Colonic mucosa (tissue), 4 donors: ENCODE measurements at regions not wholly inside any gene's neighbourhood (a gene's known extent, or its start where the extent isn't known, plus 50 kb on each side); places are given as distances from the start of the nearest gene placed in this dataset.

ENCODE experiments used
- DNase-seq: peaks from one replicate; pipeline ENCODE4 v3.0.0-alpha.2; 2020
- H3K27ac ChIP-seq: fragments of 200-600 bp; one replicate; pipeline ENCODE4 v1.8.0; 2021
- H3K27me3 ChIP-seq: fragments of 200-600 bp; one replicate; pipeline ENCODE4 v1.8.0; 2021
- H3K36me3 ChIP-seq: fragments of 200-600 bp; one replicate; pipeline ENCODE4 v1.8.0; 2021
- H3K4me1 ChIP-seq: fragments of 200-600 bp; one replicate; pipeline ENCODE4 v1.8.0; 2021; ENCODE audit warnings: mild to moderate bottlenecking
- H3K4me3 ChIP-seq: fragments of 200-600 bp; one replicate; pipeline ENCODE4 v1.8.0; 2021
- H3K9ac ChIP-seq, 2 donors: one replicate each; pipeline ENCODE4 v1.7.0; 2013; ENCODE audit warnings: control low read depth in 2 of 2, low read depth in 2 of 2, low read length in 2 of 2
- H3K9me3 ChIP-seq: fragments of 200-600 bp; one replicate; pipeline ENCODE4 v1.8.0; 2021
- intact Hi-C: fragments of 100-400 bp; cut with DNase I; formaldehyde crosslinking; loops from one replicate; pipeline ENCODE4 v1.14.1; 2022
- TF ChIP-seq, protein P1 (sequence below): fragments of 200-600 bp; IDR thresholded peaks from one replicate; pipeline ENCODE4 v1.8.0; 2022; ENCODE audit warnings: antibody characterized with exemption, mild to moderate bottlenecking
- donor health status: healthy.
- donor health status: DM: no; HTN: no; CAD: no.
- donor health status: DM: no; HTN: no; CAD: no.

DNA sequence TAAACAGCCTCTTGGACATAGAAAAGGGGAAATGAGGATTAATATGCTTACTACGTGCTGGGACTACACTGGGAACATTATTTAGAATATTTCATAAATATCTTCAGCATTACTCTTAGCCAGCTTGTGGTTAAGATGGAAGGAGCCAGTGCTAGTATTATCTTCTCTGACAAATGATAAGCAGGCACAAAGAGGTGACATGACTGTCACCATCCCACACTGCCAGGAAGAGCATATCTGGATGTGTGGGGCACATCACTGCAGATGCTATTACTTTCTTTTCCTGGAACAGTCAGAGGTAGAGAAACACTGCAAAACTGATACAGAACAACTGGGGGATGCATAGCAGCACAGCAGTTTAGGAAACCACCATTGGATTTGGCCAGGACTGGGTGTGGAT is 281.0 kb upstream of the TNC start:
- Histone ChIP-seq H3K27ac (no peak overlapping the region), H3K27me3 (no peaks in the 10 kb centered on the region), H3K4me1 (no peaks in the 10 kb centered on the region), H3K36me3 (no peaks in the 10 kb centered on the region), H3K9ac (no peak overlapping the region), H3K9me3 (no peaks in the 10 kb centered on the region), H3K4me3 (no peak overlapping the region)
- intact Hi-C loops, result no loop called here
- DNase-seq, result no peak
- TF ChIP-seq, protein P1, sequence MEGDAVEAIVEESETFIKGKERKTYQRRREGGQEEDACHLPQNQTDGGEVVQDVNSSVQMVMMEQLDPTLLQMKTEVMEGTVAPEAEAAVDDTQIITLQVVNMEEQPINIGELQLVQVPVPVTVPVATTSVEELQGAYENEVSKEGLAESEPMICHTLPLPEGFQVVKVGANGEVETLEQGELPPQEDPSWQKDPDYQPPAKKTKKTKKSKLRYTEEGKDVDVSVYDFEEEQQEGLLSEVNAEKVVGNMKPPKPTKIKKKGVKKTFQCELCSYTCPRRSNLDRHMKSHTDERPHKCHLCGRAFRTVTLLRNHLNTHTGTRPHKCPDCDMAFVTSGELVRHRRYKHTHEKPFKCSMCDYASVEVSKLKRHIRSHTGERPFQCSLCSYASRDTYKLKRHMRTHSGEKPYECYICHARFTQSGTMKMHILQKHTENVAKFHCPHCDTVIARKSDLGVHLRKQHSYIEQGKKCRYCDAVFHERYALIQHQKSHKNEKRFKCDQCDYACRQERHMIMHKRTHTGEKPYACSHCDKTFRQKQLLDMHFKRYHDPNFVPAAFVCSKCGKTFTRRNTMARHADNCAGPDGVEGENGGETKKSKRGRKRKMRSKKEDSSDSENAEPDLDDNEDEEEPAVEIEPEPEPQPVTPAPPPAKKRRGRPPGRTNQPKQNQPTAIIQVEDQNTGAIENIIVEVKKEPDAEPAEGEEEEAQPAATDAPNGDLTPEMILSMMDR, result no peak

GRCh38 chr9:115400796-115401195 is 282.8 kb upstream of the TNC start:
- DNase-seq, result no peak
- H3K4me3 ChIP-seq, result no peak overlapping the region
- H3K9ac ChIP-seq, result no peak overlapping the region

GRCh38 chr9:115401756-115402327 is 283.9 kb upstream of the TNC start:
- Histone ChIP-seq H3K27ac (no peak overlapping the region), H3K27me3 (no peaks in the 10 kb centered on the region), H3K4me3 (no peak overlapping the region), H3K9me3 (no peaks in the 10 kb centered on the region), H3K4me1 (no peaks in the 10 kb centered on the region), H3K9ac (no peak overlapping the region), H3K36me3 (no peaks in the 10 kb centered on the region)
- TF ChIP-seq, protein P1, result no peak
- no peak for DNase-seq
- intact Hi-C loops, result no loop called here

More at GRCh38 chr9:115400796-115401195, 282.8 kb upstream of the TNC start:
- intact Hi-C loops, result no loop called here
- TF ChIP-seq, protein P1, result no peak
- no peaks in the 10 kb centered on the region for H3K4me1 ChIP-seq
- H3K9me3 ChIP-seq, result no peaks in the 10 kb centered on the region
- no peaks in the 10 kb centered on the region for H3K36me3 ChIP-seq
- no peaks in the 10 kb centered on the region for H3K27me3 ChIP-seq
- no peak overlapping the region for H3K27ac ChIP-seq

DNA sequence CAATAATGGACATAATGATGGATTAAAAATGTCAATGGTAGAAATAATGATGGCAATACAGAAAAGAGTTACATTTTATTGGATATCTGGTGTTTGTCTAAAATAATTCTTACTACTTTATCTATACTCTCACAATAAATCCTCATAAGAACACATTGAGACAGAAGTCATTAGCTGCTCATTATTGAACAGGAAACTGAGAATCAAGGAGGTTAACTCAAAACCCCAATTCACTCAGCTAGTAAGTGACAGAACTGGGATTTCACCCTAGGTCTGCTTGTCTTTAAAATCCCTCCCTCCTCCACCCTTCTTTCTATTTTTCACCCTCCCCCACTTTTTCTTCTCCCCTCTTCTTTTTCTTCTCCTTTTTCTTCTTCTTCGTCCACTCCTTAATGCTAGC is 285.8 kb upstream of the TNC start:
- no peak for DNase-seq
- no peak overlapping the region for H3K9ac ChIP-seq
- intact Hi-C loops, result no loop called here
- no peaks in the 10 kb centered on the region for H3K4me1 ChIP-seq
- no peaks in the 10 kb centered on the region for H3K27me3 ChIP-seq
- no peak overlapping the region for H3K27ac ChIP-seq
- H3K36me3 ChIP-seq, result no peaks in the 10 kb centered on the region
- TF ChIP-seq, protein P1, result no peak
- no peaks in the 10 kb centered on the region for H3K9me3 ChIP-seq
- no peak overlapping the region for H3K4me3 ChIP-seq

DNA sequence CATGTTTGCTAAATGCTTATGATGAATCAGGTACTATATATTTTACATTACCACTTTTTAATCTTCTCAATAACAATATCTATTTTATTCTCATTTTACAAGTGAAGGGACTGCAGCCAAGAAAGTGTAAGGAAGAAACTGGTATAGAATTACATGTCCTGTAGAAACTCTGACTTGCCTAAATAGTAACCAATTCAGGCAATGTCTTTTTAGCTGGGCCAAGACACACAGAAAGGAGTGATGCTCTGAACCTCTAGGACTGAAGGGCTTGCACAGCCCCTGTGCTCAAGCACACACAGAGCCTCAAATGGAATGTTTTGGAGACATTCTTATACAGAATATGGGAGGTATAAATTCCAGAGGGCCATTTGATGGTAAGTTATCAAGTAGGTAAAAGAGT is 286.4 kb upstream of the TNC start:
- Histone ChIP-seq H3K9me3 (no peaks in the 10 kb centered on the region), H3K27me3 (no peaks in the 10 kb centered on the region), H3K36me3 (no peaks in the 10 kb centered on the region), H3K9ac (no peak overlapping the region), H3K4me3 (no peak overlapping the region), H3K27ac (no peak overlapping the region), H3K4me1 (no peaks in the 10 kb centered on the region)
- no peak for DNase-seq
- TF ChIP-seq, protein P1, result no peak
- intact Hi-C loops, result no loop called here
